WTC11 (cell line): ENCODE measurements at regions not wholly inside any gene's neighbourhood (a gene's known extent, or its start where the extent isn't known, plus 50 kb on each side); places are given as distances from the start of the nearest gene placed in this dataset.

Source experiments
- FOXK1 ChIP-seq: sonication (generic); formaldehyde crosslinking; IDR thresholded peaks from 2 replicates; pipeline ENCODE4 v1.8.0; 2022; ENCODE audit warnings: mild to moderate bottlenecking, moderate library complexity, missing genetic modification reagents
- GABPB1 ChIP-seq: sonication (generic); formaldehyde crosslinking; IDR thresholded peaks from 2 replicates; pipeline ENCODE4 v1.8.1; 2023; ENCODE audit warnings: mild to moderate bottlenecking, missing genetic modification reagents
- MAX ChIP-seq: sonication (generic); formaldehyde crosslinking; IDR thresholded peaks from 2 replicates; pipeline ENCODE4 v1.8.0; 2022; ENCODE audit warnings: mild to moderate bottlenecking, missing genetic modification reagents
- NFE2L1 ChIP-seq: sonication (generic); formaldehyde crosslinking; IDR thresholded peaks from 2 replicates; pipeline ENCODE4 v1.8.1; 2023; ENCODE audit warnings: missing genetic modification reagents
- USF2 ChIP-seq: sonication (generic); formaldehyde crosslinking; IDR thresholded peaks from 2 replicates; pipeline ENCODE4 v1.8.1; 2023; ENCODE audit warnings: mild to moderate bottlenecking, missing genetic modification reagents, moderate library complexity
- TF ChIP-seq, protein P1 (sequence below): fragments of 200-600 bp; IDR thresholded peaks from 2 replicates; pipeline ENCODE4 v1.8.0; 2022; ENCODE audit warnings: antibody characterized with exemption
- TF ChIP-seq, protein P2 (sequence below): sonication (generic); formaldehyde crosslinking; IDR thresholded peaks from 2 replicates; pipeline ENCODE4 v1.8.1; 2022; ENCODE audit warnings: mild to moderate bottlenecking, moderate library complexity, missing genetic modification reagents

GRCh38 chr15:87777054-87777561 is 479.4 kb downstream of the NTRK3 start:
- TF ChIP-seq, protein P1, sequence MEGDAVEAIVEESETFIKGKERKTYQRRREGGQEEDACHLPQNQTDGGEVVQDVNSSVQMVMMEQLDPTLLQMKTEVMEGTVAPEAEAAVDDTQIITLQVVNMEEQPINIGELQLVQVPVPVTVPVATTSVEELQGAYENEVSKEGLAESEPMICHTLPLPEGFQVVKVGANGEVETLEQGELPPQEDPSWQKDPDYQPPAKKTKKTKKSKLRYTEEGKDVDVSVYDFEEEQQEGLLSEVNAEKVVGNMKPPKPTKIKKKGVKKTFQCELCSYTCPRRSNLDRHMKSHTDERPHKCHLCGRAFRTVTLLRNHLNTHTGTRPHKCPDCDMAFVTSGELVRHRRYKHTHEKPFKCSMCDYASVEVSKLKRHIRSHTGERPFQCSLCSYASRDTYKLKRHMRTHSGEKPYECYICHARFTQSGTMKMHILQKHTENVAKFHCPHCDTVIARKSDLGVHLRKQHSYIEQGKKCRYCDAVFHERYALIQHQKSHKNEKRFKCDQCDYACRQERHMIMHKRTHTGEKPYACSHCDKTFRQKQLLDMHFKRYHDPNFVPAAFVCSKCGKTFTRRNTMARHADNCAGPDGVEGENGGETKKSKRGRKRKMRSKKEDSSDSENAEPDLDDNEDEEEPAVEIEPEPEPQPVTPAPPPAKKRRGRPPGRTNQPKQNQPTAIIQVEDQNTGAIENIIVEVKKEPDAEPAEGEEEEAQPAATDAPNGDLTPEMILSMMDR = no peak
- TF ChIP-seq MAX (CRISPR knock-in tag) (no peak), NFE2L1 (no peak), GABPB1 (CRISPR knock-in tag) (no peak), USF2 (no peak), FOXK1 (no peak)
- TF ChIP-seq, protein P2, sequence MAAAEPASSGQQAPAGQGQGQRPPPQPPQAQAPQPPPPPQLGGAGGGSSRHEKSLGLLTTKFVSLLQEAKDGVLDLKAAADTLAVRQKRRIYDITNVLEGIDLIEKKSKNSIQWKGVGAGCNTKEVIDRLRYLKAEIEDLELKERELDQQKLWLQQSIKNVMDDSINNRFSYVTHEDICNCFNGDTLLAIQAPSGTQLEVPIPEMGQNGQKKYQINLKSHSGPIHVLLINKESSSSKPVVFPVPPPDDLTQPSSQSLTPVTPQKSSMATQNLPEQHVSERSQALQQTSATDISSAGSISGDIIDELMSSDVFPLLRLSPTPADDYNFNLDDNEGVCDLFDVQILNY (CRISPR knock-in tag) = no peak
